OCI-LY7 (cell line): ENCODE measurements at regions not wholly inside any gene's neighbourhood (a gene's known extent, or its start where the extent isn't known, plus 50 kb on each side); places are given as distances from the start of the nearest gene placed in this dataset.

ENCODE experiments used
- BruUV-seq: library from RNA; stranded (reverse); fragments of 400-500 nt; replicated peaks from 2 replicates; lab custom pipeline; 2021; lab: Mats Ljungman, UMichigan
- CTCF ChIA-PET: fragments of 300-600 bp; sonication (Branson Sonifier 250); formaldehyde crosslinking; loops from one replicate; lab custom pipeline; 2022; ENCODE audit warnings: antibody characterized with exemption; ENCODE audit not compliant: unreplicated experiment; lab: Charles Lee
- POLR2A ChIA-PET: fragments of 300-600 bp; sonication (Branson Sonifier 250); formaldehyde crosslinking; loops from one replicate; lab custom pipeline; 2022; ENCODE audit warnings: antibody characterized with exemption; lab: Charles Lee
- DNase-seq: peaks from one replicate; pipeline ENCODE4 v3.0.0-alpha.2; 2015; ENCODE audit warnings: low spot score
- H2AFZ ChIP-seq: fragments of 200-600 bp; sonication (generic), shearing (Covaris generic); 2 replicates; pipeline ENCODE4 v1.6.1; 2014; ENCODE audit warnings: mild to moderate bottlenecking, antibody characterized with exemption, low read length, moderate library complexity
- H3K27ac ChIP-seq: fragments of 200-600 bp; sonication (generic); 2 replicates; pipeline ENCODE4 v1.5.1; 2014; ENCODE audit warnings: mixed run types, low read depth, mild to moderate bottlenecking, moderate library complexity, low read length, inconsistent platforms; ENCODE audit not compliant: poor library complexity, severe bottlenecking
- H3K36me3 ChIP-seq: fragments of 200-600 bp; sonication (generic); 2 replicates; pipeline ENCODE4 v1.6.1; 2014; ENCODE audit warnings: mild to moderate bottlenecking, antibody characterized with exemption, low read length, moderate library complexity, mixed read lengths; ENCODE audit not compliant: insufficient read depth
- H3K4me1 ChIP-seq: fragments of 200-600 bp; sonication (generic); 2 replicates; pipeline ENCODE4 v1.5.1; 2014; ENCODE audit warnings: mild to moderate bottlenecking, low read length; ENCODE audit not compliant: insufficient read depth, poor library complexity, severe bottlenecking
- H3K4me2 ChIP-seq: fragments of 200-600 bp; sonication (generic); 2 replicates; pipeline ENCODE4 v1.6.1; 2014; ENCODE audit warnings: mild to moderate bottlenecking, low read length
- H3K4me3 ChIP-seq: fragments of 200-600 bp; sonication (generic); 2 replicates; pipeline ENCODE4 v1.5.1; 2014; ENCODE audit warnings: mild to moderate bottlenecking, low read depth, low read length; ENCODE audit not compliant: poor library complexity, severe bottlenecking
- H3K79me2 ChIP-seq: fragments of 200-600 bp; sonication (generic); 2 replicates; pipeline ENCODE4 v1.6.1; 2016; ENCODE audit warnings: low read depth, mild to moderate bottlenecking, low read length, moderate library complexity, mixed read lengths; ENCODE audit not compliant: insufficient read depth
- H3K9me2 ChIP-seq: fragments of 200-600 bp; sonication (generic); 2 replicates; pipeline ENCODE4 v1.6.1; 2016; ENCODE audit warnings: mild to moderate bottlenecking, low read length, mixed read lengths; ENCODE audit not compliant: insufficient read depth
- H3K9me3 ChIP-seq: fragments of 200-600 bp; sonication (generic); 2 replicates; pipeline ENCODE4 v1.6.1; 2014; ENCODE audit warnings: mild to moderate bottlenecking, mixed run types, low read length, mixed read lengths
- H4K20me1 ChIP-seq: fragments of 200-600 bp; sonication (generic); 2 replicates; pipeline ENCODE4 v1.6.1; 2014; ENCODE audit warnings: mild to moderate bottlenecking, antibody characterized with exemption, low read length, moderate library complexity, mixed read lengths; ENCODE audit not compliant: insufficient read depth
- EZH2phosphoT487 ChIP-seq: fragments of 200-600 bp; sonication (generic); IDR thresholded peaks from 2 replicates; pipeline ENCODE4 v1.6.1; 2018; ENCODE audit warnings: low read depth, borderline replicate concordance, mild to moderate bottlenecking, mixed run types, antibody characterized with exemption, low read length, moderate library complexity, mixed read lengths
- intact Hi-C: fragments of 100-400 bp; cut with micrococcal nuclease; formaldehyde crosslinking; loops from one replicate; pipeline ENCODE4 v1.10.0; 2022; ENCODE audit not compliant: unreplicated experiment
- TF ChIP-seq, protein P1 (sequence below): fragments of 200-600 bp; sonication (generic); conservative IDR thresholded peaks from 2 replicates; pipeline ENCODE4 v1.5.1; 2014; ENCODE audit warnings: mild to moderate bottlenecking, antibody characterized with exemption, low read length, moderate library complexity, mixed read lengths

DNA sequence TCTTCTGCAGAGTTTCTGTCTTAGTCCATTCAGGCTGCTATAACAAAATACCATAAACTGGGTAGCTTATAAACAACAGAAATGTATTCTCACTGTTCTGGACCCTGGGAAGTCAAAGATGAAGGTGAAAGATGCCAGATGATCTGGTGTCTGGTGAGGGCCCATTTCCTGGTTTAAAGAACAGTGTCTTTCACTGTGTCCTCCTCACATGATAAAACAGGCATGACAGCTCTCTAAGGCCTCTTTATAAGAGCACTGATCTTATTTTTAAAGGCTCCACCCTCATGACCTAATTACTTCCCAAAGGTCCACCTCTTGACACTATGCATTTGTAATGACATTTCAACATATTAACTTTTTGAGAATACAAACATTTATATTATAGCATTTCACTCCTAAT is 250.2 kb upstream of the ZRANB2 start:
- no peaks in the 10 kb centered on the region for H4K20me1 ChIP-seq
- no peak overlapping the region for H3K4me2 ChIP-seq
- TF ChIP-seq, protein P1, sequence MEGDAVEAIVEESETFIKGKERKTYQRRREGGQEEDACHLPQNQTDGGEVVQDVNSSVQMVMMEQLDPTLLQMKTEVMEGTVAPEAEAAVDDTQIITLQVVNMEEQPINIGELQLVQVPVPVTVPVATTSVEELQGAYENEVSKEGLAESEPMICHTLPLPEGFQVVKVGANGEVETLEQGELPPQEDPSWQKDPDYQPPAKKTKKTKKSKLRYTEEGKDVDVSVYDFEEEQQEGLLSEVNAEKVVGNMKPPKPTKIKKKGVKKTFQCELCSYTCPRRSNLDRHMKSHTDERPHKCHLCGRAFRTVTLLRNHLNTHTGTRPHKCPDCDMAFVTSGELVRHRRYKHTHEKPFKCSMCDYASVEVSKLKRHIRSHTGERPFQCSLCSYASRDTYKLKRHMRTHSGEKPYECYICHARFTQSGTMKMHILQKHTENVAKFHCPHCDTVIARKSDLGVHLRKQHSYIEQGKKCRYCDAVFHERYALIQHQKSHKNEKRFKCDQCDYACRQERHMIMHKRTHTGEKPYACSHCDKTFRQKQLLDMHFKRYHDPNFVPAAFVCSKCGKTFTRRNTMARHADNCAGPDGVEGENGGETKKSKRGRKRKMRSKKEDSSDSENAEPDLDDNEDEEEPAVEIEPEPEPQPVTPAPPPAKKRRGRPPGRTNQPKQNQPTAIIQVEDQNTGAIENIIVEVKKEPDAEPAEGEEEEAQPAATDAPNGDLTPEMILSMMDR = no peak
- TF ChIP-seq EZH2phosphoT487 = no peak
- H3K36me3 ChIP-seq = no peaks in the 10 kb centered on the region
- H3K4me1 ChIP-seq = no peaks in the 10 kb centered on the region
- H3K9me2 ChIP-seq = no peaks in the 10 kb centered on the region
- intact Hi-C loops = no loop called here
- no peak overlapping the region for H2AFZ ChIP-seq
- no peaks in the 10 kb centered on the region for H3K79me2 ChIP-seq
- ChIA-PET POLR2A (interaction anchor here (1.1 kb wide), 1 partner anchor 10 kb away, joined by 4 read pairs; no protein-coding TSS in a partner anchor), CTCF (no interaction called here)
- no peak overlapping the region for H3K27ac ChIP-seq
- BruUV-seq = no TSS peak
- H3K4me3 ChIP-seq = no peak overlapping the region
- H3K9me3 ChIP-seq = no peaks in the 10 kb centered on the region
- no peak for DNase-seq

- Histone ChIP-seq H3K36me3 (no peaks in the 10 kb centered on the region), H3K27ac (no peak overlapping the region), H3K4me2 (no peak overlapping the region), H2AFZ (no peak overlapping the region), H3K79me2 (no peaks in the 10 kb centered on the region), H3K4me3 (no peak overlapping the region), H3K9me3 (no peaks in the 10 kb centered on the region), H3K9me2 (no peaks in the 10 kb centered on the region), H4K20me1 (no peaks in the 10 kb centered on the region), H3K4me1 (no peaks in the 10 kb centered on the region)
- DNase-seq = no peak
- intact Hi-C loops = no loop called here
- no peak for TF ChIP-seq EZH2phosphoT487
- TF ChIP-seq, protein P1 = no peak
- BruUV-seq = no TSS peak
- ChIA-PET CTCF (no interaction called here), POLR2A (no interaction called here)
These were observed 243.9 kb upstream of the ZRANB2 start for GRCh38 chr1:71324671-71325267.

- no peak for DNase-seq
- no peaks in the 10 kb centered on the region for H3K9me3 ChIP-seq
- no peaks in the 10 kb centered on the region for H3K9me2 ChIP-seq
- no peak overlapping the region for H3K4me3 ChIP-seq
- POLR2A ChIA-PET = no interaction called here
- TF ChIP-seq, protein P1 = no peak
- TF ChIP-seq EZH2phosphoT487 = no peak
- no TSS peak for BruUV-seq
- no peaks in the 10 kb centered on the region for H3K36me3 ChIP-seq
- H3K27ac ChIP-seq = no peak overlapping the region
- H2AFZ ChIP-seq = no peak overlapping the region
- H3K4me1 ChIP-seq = no peaks in the 10 kb centered on the region
- H3K79me2 ChIP-seq = no peaks in the 10 kb centered on the region
- CTCF ChIA-PET = no interaction called here
- no peak overlapping the region for H3K4me2 ChIP-seq
- H4K20me1 ChIP-seq = no peaks in the 10 kb centered on the region
- intact Hi-C loops = no loop called here
These were observed 231.7 kb upstream of the ZRANB2 start for GRCh38 chr1:71312545-71312944.
